Right atrium auricular region (tissue), 2 donors: ENCODE measurements at regions not wholly inside any gene's neighbourhood (a gene's known extent, or its start where the extent isn't known, plus 50 kb on each side); places are given as distances from the start of the nearest gene placed in this dataset.

Source experiments
- DNase-seq: peaks from one replicate; pipeline ENCODE4 v3.0.0-alpha.2; 2019; ENCODE audit warnings: low spot score
- H3K27ac ChIP-seq, 2 donors: fragments of 200-600 bp; sonication (generic); 1 replicate in 1 of 2; 2 replicates in 1 of 2; pipeline ENCODE4 v1.5.1; 2016 to 2019
- H3K27me3 ChIP-seq, 2 donors: fragments of 200-600 bp; sonication (generic); one replicate each; pipeline versions ENCODE4 v1.5.1 to v1.6.0; 2017 to 2019
- H3K36me3 ChIP-seq: fragments of 200-600 bp; sonication (generic); one replicate; pipeline ENCODE4 v1.5.1; 2016
- H3K4me1 ChIP-seq, 2 donors: fragments of 200-600 bp; sonication (generic); one replicate each; pipeline versions ENCODE4 v1.5.1 to v1.6.0; 2017 to 2019
- H3K4me3 ChIP-seq, 2 donors: fragments of 200-600 bp; sonication (generic); 1 replicate in 1 of 2; 2 replicates in 1 of 2; pipeline ENCODE4 v1.5.1; 2017 to 2019; ENCODE audit warnings: mild to moderate bottlenecking in 1 of 2, moderate library complexity in 1 of 2
- H3K9me3 ChIP-seq, 2 donors: fragments of 200-600 bp; sonication (generic); one replicate each; pipeline ENCODE4 v1.5.1; 2019
- CTCF ChIP-seq, 2 donors: fragments of 200-600 bp; sonication (generic); IDR thresholded peaks; one replicate each; pipeline ENCODE4 v1.5.1; 2019; ENCODE audit warnings: antibody characterized with exemption in 2 of 2

GRCh38 chr5:155773680-155774079, 553.3 kb upstream of the SGCD start:
- Histone ChIP-seq H3K27me3 (no peaks in the 10 kb centered on the region), H3K4me3 (no peak overlapping the region), H3K4me1 (no peaks in the 10 kb centered on the region), H3K27ac (no peak overlapping the region), H3K9me3 (no peaks in the 10 kb centered on the region), H3K36me3 (no peaks in the 10 kb centered on the region)
- TF ChIP-seq CTCF (IDR thresholded peaks at IDR 0.05), result no peak
- DNase-seq, result no peak

GRCh38 chr5:155780260-155780659, 546.7 kb upstream of the SGCD start:
- Histone ChIP-seq H3K4me3 (no peak overlapping the region), H3K4me1 (no peaks in the 10 kb centered on the region), H3K27me3 (no peaks in the 10 kb centered on the region), H3K36me3 (no peaks in the 10 kb centered on the region), H3K9me3 (no peaks in the 10 kb centered on the region), H3K27ac (no peak overlapping the region)
- no peak for DNase-seq
- no peak for TF ChIP-seq CTCF (IDR thresholded peaks at IDR 0.05)

GRCh38 chr5:155783246-155783645, 543.7 kb upstream of the SGCD start:
- no peaks in the 10 kb centered on the region for H3K4me1 ChIP-seq
- no peaks in the 10 kb centered on the region for H3K36me3 ChIP-seq
- no peaks in the 10 kb centered on the region for H3K9me3 ChIP-seq
- no peak for TF ChIP-seq CTCF (IDR thresholded peaks at IDR 0.05)
- DNase-seq, result no peak
- H3K27ac ChIP-seq, result no peak overlapping the region
- H3K27me3 ChIP-seq, result no peaks in the 10 kb centered on the region
- H3K4me3 ChIP-seq, result no peak overlapping the region

- no peak overlapping the region for H3K4me3 ChIP-seq
- H3K36me3 ChIP-seq, result no peaks in the 10 kb centered on the region
- no peak for DNase-seq
- H3K27me3 ChIP-seq, result no peaks in the 10 kb centered on the region
- no peak for TF ChIP-seq CTCF (IDR thresholded peaks at IDR 0.05)
- no peaks in the 10 kb centered on the region for H3K9me3 ChIP-seq
- no peak overlapping the region for H3K27ac ChIP-seq
- H3K4me1 ChIP-seq, result no peaks in the 10 kb centered on the region
Observed at GRCh38 chr5:155783791-155784190, 543.2 kb upstream of the SGCD start.

DNA sequence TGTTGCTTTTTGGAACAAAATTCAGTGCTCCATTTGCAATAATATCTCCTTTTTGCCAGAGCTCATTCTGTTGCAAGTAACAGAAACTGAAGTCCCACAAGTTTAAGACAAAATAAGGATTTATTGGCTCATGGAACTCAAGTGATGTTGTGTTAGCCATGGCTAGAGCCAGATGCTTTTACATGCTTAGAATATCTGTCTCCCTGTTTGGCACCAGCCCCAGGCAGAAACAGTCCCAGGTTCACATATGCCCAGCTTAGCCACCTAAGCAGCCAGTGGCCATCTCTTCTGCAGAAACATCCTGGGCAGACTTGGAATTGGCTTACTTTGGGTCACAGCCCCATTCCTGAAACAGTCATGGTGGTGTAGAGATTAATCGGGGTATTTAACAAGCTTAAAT, 540.9 kb upstream of the SGCD start:
- Histone ChIP-seq H3K27ac (no peak overlapping the region), H3K4me1 (no peaks in the 10 kb centered on the region), H3K36me3 (no peaks in the 10 kb centered on the region), H3K27me3 (no peaks in the 10 kb centered on the region), H3K4me3 (no peak overlapping the region), H3K9me3 (no peaks in the 10 kb centered on the region)
- DNase-seq, result no peak
- no peak for TF ChIP-seq CTCF (IDR thresholded peaks at IDR 0.05)

DNA sequence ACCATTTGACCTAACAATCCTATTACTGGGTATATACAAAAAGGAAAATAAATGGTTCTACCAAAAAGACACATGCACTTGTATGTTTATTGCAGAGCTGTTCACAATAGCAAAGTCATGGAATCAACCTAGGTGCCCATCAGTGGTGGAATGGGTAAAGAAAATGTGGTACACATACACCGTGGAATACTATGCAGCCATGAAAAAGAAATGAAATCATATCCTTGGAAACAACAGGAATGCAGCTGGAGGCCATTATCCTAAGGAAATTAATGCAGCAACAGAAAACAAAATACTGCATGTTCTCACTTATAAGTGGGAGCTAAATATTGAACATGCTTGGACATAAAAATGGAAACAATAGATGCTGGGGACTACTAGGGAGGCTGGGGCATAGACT, 534.1 kb upstream of the SGCD start:
- no peak for TF ChIP-seq CTCF (IDR thresholded peaks at IDR 0.05)
- Histone ChIP-seq H3K27me3 (no peaks in the 10 kb centered on the region), H3K9me3 (peaks cover 0 to 37% of the 10 kb centered on the region in 2 donors), H3K4me3 (no peak overlapping the region), H3K4me1 (no peaks in the 10 kb centered on the region), H3K27ac (no peak overlapping the region), H3K36me3 (no peaks in the 10 kb centered on the region)
- no peak for DNase-seq
